ENCODE measurements at regions not wholly inside any gene's neighbourhood (a gene's known extent, or its start where the extent isn't known, plus 50 kb on each side); places are given as distances from the start of the nearest gene placed in this dataset.

DNA sequence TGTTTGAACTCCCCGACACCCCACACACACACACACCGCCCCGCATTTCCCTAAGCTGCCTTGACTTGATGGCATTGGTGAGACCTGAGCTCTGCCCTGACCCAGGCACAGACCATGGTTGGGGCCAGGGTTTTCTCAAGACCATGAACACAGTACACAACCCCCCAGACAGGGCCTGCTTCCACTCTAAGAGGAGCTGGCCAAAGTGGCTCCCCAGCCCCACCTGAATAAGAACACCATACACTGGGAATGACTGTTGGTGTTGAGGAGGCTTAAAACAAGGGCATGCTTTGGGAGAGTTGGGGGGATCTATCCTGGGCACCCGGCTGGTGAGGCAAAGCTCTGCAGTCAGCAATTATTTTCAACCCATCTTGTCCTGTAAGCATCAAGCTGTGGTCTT is 77.6 kb upstream of the SYT6 start:
- intact Hi-C loops (cut with micrococcal nuclease) = no loop called here

DNA sequence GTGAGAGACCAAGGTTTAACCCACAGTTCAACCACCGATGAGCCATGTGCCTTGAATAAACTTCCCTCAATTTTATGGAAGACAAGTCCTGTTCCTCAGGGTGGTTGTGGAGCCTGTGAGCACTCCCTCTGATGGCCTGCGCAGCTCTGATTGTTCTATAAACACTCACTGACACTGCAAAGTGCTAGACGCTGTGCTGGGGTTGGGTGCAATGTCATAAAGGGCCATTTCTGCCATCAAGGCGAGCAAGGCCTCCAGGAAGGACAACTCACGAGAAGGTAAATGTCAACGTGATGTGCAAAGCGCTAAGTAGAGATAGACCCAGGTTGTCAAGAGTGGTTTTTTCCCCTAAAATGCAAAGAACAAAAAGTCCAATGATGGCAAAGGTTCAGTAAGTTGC is 75.7 kb upstream of the SYT6 start:
- intact Hi-C loops (cut with micrococcal nuclease) = no loop called here

DNA sequence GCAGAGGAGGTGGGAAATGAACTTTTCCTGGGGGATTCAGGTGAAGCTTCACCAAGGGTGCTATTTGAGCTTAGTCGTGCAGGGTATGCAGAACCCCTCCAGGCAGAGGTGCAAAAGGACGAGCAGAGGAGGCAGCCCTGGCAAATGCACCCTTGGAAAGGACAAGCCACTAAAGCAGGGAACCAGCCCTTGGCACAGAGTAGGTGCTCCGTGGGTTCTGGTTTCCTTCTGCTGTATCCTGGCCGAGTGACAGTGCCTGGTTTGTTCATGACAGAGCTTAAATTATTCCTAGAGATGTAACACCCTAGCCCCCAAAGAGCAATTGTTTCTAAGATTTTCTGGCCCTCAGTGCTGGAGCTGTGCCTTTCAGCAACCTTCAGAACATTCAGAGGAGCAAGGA is 73.4 kb upstream of the SYT6 start:
- intact Hi-C loops (cut with micrococcal nuclease) = no loop called here

DNA sequence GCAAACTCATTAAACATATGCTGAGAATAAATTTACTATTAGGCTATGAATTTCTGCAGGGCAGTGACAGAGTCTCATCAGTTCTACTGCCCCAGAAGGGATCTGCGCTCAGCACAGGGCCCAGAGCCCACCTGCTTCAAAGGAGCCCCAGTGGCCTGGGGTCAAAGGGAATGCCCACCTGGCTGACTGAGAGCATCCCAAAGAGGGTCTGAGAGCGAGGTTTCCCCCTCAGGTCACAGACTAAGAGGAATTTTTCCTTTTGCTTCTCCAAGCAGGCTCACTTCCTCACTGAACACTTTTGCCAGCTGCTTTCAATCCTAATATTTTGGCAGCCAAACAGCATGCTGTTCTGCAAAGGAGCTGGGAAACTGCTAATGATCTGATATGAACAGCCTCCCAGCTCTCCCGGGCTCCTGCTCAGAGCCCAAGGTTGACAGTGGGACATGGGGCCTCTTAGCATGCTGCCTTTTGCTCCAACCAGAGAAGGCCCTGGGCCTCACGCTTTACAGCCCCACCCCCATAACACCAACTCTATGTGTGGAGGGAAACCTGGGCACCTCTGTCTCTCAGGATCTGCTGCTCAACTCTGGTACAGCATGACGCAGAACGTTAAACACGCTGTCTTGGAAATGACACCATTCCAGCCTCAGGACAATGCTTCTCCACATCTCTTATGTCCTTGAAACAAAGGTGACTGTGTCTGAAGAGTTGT is 70.7 kb upstream of the SYT6 start:
- intact Hi-C loops (cut with micrococcal nuclease) = no loop called here

DNA sequence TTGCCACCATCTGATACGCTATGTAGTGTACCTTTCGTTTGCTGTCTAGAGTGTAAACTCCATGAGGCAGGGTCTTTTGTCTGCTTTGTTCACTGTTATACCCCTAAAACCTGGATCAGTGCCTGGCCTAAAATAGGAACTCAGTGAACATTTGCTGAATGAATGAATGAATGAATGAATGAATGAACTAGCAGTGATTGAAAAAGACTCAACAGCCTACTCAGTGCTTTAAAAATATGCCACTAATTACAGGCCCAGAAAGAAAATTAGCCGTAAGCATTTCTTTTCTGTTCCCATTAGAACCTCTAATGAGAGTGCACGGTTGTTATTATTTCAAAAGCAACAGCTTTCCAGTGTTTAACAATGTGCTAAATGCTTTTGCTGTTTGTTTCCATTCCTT is 69.3 kb upstream of the SYT6 start:
- intact Hi-C loops (cut with micrococcal nuclease) = no loop called here

DNA sequence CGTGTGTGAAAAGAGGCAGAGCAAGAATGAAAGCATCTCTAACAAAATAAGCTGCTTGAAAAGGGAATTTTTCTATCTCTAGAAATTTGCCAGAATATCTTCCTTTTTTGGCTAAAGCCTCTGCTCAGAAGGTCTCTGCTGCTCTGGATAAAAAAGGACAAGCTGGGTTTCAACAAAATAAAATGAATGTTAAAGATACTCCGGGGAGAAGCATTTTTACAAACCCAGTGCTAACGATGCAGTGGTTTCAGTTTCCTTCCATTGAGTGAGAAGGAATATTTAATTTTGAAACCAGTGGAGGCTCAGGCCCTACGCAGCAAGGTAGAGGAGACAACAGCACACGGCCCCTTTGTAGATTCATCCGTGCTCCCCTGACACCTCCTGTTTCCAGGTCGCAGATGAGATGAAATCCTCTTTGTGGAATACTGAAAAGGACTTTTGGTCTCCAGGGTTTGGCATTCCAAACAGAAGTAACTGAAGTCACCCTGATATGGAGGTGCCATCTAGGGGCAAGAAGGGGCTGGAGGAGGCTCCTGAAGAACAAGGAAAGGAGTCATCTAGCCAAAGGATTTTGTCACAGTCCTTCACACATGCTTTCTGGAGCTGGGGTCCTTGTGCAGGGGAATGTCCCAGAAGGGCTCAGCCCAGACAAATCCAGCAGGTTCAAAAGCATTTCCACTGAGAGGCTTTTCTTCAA is 65.7 kb upstream of the SYT6 start:
- intact Hi-C loops (cut with micrococcal nuclease) = no loop called here

DNA sequence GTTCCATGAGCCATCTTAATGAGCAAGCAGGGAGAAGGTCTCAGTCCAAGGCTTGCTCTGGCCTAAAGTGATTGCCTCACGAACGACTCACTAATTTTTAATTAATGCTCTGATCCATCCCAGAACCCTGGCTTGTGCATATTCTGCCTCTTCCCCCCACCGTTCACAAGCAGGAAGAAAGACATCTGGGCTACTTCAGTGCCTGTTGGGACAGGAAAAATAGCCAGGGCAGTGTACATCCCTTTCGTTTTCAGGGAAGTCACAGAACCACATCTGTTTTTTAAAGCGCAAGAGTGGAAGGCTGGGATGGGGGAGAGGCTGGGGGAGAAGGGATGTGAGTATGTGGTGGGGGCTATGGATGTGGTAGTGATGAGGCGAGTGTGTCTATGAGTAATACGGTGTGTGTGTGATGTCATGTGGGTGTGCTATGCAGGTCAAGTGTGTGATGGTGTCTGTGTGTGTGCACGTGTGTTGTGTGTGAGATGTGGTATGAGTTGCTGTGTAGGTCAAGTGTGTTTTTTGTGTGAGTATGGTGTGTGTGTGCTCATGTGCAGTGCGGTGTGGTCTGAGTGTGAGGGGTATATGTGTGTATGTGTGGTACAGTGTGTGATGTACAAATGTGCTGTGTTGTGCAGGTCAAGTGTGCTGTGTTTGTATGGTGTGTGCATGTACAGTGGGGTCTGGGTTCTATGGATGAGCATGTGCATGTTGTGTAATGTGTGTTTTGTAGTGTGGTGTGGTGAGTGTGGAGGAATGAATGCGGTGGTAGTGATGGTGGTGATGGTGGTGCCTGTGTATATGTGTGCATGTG is 64.9 kb upstream of the SYT6 start:
- intact Hi-C loops (cut with micrococcal nuclease) = no loop called here

DNA sequence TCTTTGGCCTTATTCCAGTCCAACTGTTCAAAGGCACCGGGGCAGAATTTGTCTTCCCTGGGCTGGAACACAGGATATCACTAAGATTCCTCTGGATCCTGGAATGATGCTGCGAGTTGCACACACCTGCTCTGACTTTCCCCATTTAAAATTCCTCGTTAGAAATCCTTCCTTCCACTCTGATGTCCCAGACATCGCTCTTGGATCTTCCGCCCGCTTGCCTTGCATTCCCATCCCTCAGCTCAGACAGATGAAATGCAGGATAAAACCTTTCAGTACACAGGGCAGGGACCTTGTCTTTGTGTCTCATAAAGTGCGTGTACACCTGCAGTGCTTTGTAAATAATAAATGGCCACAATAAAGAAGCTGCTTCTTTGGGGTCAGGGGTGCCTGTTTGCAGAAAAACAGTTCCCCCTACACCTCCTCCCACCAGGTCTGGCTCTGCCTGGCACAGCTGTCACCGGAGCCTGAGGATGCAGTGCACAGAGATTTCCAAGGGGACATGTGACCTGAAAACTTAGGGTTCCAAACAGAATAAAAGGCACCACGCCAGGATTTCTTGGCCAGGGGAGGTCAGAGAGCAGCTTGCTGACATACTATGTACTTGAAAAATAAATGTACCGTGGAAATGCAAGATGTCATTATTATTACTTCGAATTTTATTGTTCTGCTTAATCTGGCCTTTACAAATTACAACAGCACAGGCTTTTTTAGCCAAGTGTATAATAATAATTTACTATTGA is 62.9 kb upstream of the SYT6 start:
- intact Hi-C loops (cut with micrococcal nuclease) = no loop called here

DNA sequence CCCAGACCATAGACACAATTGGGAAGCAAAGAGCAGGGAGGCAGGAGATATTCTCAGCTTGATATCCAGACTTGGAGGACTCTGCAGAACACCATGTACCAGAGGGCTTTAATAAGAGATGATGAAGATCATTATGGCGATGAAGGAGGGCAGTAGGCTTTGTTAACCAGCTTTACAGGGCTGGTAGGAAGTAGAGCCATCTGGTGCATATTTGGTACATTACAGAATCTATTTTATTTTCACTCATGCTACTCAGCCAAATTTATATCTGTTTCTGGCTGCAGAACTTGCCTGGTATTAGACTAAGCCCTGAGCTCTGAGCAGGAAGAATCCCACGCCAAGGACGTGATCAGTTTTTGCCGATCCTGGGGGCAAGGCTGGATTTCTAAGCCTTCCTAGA is 61.8 kb upstream of the SYT6 start:
- intact Hi-C loops (cut with micrococcal nuclease) = no loop called here

DNA sequence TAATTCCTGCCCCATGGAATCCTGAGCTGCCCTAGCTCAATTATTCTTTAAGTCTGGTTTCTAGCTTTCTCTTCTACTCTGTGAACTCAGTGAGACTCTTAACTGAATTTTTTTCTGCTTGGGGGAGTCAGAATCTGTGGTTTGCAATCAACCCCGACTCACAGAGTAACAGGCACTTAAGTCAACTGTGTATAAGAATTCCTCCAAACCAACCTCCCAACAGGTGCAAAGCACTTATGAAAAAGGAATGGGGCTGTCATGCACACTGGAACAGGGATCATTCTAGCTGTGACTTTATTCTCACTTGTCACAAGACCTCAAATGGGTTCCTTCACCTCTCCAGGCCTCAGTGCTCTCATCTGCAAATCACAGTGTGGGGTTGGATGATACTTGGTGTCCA is 60.3 kb upstream of the SYT6 start:
- intact Hi-C loops (cut with micrococcal nuclease) = no loop called here

DNA sequence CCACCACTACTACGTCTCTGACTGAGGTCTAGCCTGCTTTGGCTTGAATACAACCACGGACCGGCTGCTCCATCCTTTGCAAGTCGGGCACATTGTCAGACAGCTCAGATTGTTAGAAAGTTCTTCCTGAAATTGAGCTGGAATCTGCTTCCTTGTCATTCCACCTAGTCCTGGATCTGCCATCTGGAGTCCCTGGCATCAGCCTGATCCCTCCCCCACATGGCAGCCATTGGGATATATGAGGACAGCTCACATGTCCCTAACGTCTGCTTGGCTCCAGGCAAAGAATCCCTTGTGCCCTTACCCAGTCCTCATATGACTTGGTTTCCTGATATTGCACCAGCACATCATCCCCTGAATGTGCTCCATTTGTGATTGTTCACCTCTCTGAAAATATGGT is 56.3 kb upstream of the SYT6 start:
- intact Hi-C loops (cut with micrococcal nuclease) = no loop called here

DNA sequence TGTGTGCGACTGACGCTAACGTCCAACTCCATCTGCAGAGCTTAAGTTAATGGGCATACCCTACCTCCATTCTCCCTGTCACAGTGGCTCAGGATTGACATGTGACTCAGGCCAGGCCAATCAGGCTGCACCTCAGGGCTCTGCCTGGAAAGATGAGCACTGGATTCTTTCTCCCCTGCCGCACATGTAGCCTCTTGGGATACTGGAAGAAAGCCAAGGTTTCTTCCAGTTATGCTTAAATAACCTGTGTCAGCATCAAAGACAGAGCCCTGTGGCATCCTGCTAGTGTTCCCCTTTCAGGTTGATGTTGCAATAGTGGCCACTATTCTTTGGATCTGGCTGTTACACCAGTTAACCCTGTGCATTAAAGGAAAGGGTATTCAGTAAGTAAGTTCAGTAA is 55.0 kb upstream of the SYT6 start:
- intact Hi-C loops (cut with micrococcal nuclease) = no loop called here

DNA sequence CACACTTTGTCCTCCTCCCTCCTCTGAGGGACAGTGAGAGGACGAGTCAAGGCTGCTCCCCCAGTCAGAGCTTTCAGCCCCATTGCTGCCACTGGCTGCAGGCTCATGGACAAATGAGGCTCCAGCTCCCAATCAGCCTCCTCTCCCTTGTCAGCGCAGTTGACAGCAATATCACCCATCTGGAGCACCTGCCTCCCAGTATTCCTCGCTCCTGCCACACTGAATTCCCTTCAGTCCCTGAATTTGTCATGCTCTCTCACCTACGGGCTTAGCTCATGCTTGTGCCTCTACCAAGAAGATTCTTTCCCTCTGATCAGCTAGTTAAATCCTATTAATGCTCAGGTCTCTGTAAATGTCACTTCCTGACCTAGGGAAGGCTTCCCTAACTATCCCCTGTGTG is 54.4 kb upstream of the SYT6 start:
- intact Hi-C loops (cut with micrococcal nuclease) = no loop called here

DNA sequence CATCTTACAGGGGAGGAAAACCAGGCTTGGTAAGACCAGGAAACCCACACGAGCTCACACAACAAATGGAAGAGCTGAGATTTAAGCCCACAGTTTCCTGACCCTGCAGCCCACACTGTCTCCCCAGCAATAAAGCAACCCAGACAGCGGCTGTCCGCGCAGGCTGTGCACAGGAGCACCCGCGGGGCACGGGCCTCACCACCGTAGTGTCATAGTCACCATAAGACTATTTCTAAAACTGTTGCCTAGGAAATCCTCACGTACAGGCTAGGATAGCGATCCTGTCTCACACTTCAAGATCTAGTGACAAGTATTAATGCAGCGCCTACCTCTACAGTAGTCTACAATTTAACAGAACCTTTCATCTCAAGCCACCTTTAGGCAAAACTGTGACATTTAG is 54.0 kb upstream of the SYT6 start:
- intact Hi-C loops (cut with micrococcal nuclease) = no loop called here

DNA sequence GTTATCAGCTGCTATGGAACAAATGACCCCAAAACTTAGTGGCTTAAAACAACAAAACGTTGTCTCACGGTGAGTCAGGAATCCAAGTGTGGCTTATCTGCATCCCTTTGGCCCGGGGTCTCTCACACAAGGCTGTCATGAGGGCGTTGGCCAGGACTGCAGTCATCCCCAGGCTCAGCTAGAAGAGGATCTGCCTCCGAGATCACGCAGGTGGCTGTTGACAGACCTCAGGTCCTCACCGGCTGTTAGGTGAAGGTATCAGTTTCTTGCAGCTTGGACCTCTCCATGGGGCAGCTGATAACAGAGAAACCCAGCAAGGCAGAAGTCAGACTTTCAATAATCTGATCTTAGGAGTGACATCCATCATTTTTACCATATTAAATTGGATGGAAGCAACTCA is 52.7 kb upstream of the SYT6 start:
- intact Hi-C loops (cut with micrococcal nuclease) = no loop called here

DNA sequence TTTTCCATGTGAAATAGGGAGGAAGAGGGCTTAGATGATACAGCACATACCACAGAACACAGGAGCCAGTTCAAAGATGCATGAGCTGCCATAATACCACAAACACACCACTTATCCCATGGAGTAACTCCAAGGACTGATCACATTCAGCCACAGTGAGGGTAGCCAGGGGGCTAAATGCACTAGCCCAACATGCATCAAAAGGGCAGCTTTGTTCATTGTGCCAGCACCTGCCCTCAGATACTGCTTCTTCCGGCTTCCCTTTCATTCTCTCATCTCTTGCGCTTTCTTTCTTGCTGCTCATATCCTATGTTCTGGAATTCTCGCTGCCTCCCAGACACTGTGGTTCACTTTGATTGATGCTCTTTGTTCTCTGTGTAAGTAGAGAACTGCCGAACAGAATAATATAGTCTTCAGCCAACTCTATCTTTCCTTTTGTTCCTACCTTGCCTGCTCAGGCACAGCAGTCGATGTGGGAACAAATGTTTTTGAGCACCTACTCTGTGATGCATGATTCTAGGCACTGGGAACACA is 50.0 kb upstream of the SYT6 start:
- intact Hi-C loops (cut with micrococcal nuclease) = no loop called here

All from T-helper 1 cell treated with Interleukin-12 subunit alpha and Interleukin-12 subunit beta and Interleukin-4 antibody, amounts not matched to agents 30 ng/mL and 1 ng/mL, for 36 hours (primary cell).